Upper lobe of left lung (tissue), 4 donors: ENCODE measurements at regions not wholly inside any gene's neighbourhood (a gene's known extent, or its start where the extent isn't known, plus 50 kb on each side); places are given as distances from the start of the nearest gene placed in this dataset.

Source experiments
- EP300 ChIP-seq, 4 donors: sonication (generic); formaldehyde crosslinking; IDR thresholded peaks; one replicate each; pipeline ENCODE4 v1.5.1; 2017; ENCODE audit warnings: antibody characterized with exemption in 4 of 4, control low read depth in 2 of 4
- POLR2A ChIP-seq, 4 donors: fragments of 450-650 bp; IDR thresholded peaks; one replicate each; pipeline ENCODE4 v1.5.1; 2016 to 2017; ENCODE audit warnings: antibody characterized with exemption in 4 of 4, mild to moderate bottlenecking in 2 of 4
- POLR2AphosphoS5 ChIP-seq, 2 donors: sonication (generic); formaldehyde crosslinking; IDR thresholded peaks; one replicate each; pipeline ENCODE4 v1.5.1; 2017; ENCODE audit warnings: antibody characterized with exemption in 2 of 2
- TF ChIP-seq, protein P1 (sequence below), 6 experiments: fragments of 450-650 bp in 4 of 6; fragments of 200-600 bp in 2 of 6; sonication (generic) in 2 of 6; IDR thresholded peaks; one replicate each; pipeline ENCODE4 v1.5.1; 2016 to 2019; ENCODE audit warnings: antibody characterized with exemption in 6 of 6

DNA sequence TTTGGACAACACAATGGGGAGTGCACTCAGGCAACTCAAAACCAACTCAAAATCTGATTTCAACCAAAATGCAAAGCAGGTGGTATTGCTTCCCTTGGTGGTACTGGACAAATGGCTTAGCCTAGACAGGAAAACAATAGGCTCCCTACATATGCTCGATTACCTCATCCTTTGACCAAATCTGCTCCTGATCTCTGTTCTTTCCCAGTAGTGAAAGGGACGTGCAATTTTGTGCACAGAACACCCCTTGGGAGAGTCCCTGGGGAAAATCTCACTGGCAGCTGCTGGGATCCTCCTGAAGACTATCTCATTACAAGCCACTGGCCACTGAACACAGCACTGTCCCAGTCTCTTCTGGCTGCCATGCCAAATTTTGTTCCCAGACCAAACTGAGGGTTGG lies 149.2 kb upstream of the VSTM2A start:
- TF ChIP-seq, protein P1, sequence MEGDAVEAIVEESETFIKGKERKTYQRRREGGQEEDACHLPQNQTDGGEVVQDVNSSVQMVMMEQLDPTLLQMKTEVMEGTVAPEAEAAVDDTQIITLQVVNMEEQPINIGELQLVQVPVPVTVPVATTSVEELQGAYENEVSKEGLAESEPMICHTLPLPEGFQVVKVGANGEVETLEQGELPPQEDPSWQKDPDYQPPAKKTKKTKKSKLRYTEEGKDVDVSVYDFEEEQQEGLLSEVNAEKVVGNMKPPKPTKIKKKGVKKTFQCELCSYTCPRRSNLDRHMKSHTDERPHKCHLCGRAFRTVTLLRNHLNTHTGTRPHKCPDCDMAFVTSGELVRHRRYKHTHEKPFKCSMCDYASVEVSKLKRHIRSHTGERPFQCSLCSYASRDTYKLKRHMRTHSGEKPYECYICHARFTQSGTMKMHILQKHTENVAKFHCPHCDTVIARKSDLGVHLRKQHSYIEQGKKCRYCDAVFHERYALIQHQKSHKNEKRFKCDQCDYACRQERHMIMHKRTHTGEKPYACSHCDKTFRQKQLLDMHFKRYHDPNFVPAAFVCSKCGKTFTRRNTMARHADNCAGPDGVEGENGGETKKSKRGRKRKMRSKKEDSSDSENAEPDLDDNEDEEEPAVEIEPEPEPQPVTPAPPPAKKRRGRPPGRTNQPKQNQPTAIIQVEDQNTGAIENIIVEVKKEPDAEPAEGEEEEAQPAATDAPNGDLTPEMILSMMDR (IDR thresholded peaks at IDR 0.05): no peak
- TF ChIP-seq EP300 (IDR thresholded peaks at IDR 0.05) (no peak), POLR2A (IDR thresholded peaks at IDR 0.05) (no peak), POLR2AphosphoS5 (IDR thresholded peaks at IDR 0.05) (no peak)
